B cell (primary cell): ENCODE measurements at regions not wholly inside any gene's neighbourhood (a gene's known extent, or its start where the extent isn't known, plus 50 kb on each side); places are given as distances from the start of the nearest gene placed in this dataset.

ENCODE experiments used
- ATAC-seq: fragments of 200-7000 bp; cut with Tn5 transposase; one replicate; pipeline ENCODE4 v1.10.0; 2021; ENCODE audit warnings: low read depth, mild to moderate bottlenecking, moderate number of reproducible peaks, moderate library complexity
- CTCF ChIA-PET: fragments of 350-600 bp; sonication (Branson Sonifier 250); formaldehyde crosslinking; loops from one replicate; lab custom pipeline; 2021; ENCODE audit warnings: antibody characterized with exemption, inconsistent platforms; lab: Charles Lee
- POLR2A ChIA-PET: fragments of 350-600 bp; sonication (Branson Sonifier 250); formaldehyde crosslinking; loops from one replicate; lab custom pipeline; 2021; ENCODE audit warnings: antibody characterized with exemption; lab: Charles Lee
- DNase-seq: peaks from one replicate; pipeline ENCODE4 v3.0.0; 2013
- H2AFZ ChIP-seq: 2 replicates; pipeline ENCODE4 v1.6.1; 2012; ENCODE audit warnings: mild to moderate bottlenecking, low read depth, low read length; ENCODE audit not compliant: insufficient read depth, poor library complexity, severe bottlenecking
- H3K27ac ChIP-seq, 2 donors: 1 replicate in 1 of 2; 2 replicates in 1 of 2; pipeline ENCODE4 v1.5.1; 2012 to 2013; ENCODE audit warnings: low read length in 2 of 2, mild to moderate bottlenecking in 2 of 2, moderate library complexity in 1 of 2
- H3K27me3 ChIP-seq, 4 experiments: fragments of 200-600 bp in 1 of 4; sonication (generic) in 1 of 4; replicated peaks in 1 of 4; 1 replicate in 2 of 4; 2 replicates in 2 of 4; pipeline versions ENCODE4 v1.6.1 to v1.7.0; 2013 to 2016; ENCODE audit warnings: low read length in 3 of 4, mild to moderate bottlenecking in 2 of 4, mixed read lengths in 1 of 4, moderate library complexity in 1 of 4; ENCODE audit not compliant: insufficient read depth in 4 of 4, control insufficient read depth in 3 of 4; ENCODE audit errors: control extremely low read depth in 1 of 4
- H3K36me3 ChIP-seq, 2 experiments: replicated peaks in 1 of 2; 1 replicate in 1 of 2; 2 replicates in 1 of 2; pipeline versions ENCODE4 v1.6.1 to v1.7.1; 2013; ENCODE audit warnings: low read length in 1 of 2; ENCODE audit not compliant: insufficient read depth in 2 of 2, control insufficient read depth in 1 of 2; ENCODE audit errors: control extremely low read depth in 1 of 2, extremely low read depth in 1 of 2
- H3K4me1 ChIP-seq, 2 donors: fragments of 200-600 bp in 1 of 2; sonication (generic) in 1 of 2; 1 replicate in 1 of 2; 2 replicates in 1 of 2; pipeline versions ENCODE4 v1.5.1 to v1.6.1; 2013 to 2017; ENCODE audit warnings: low read length in 2 of 2; ENCODE audit not compliant: control insufficient read depth in 2 of 2, insufficient read depth in 2 of 2
- H3K4me2 ChIP-seq: replicated peaks from 2 replicates; pipeline ENCODE3; 2012; ENCODE audit warnings: mild to moderate bottlenecking, low read depth, low read length; ENCODE audit not compliant: poor library complexity, severe bottlenecking
- H3K4me3 ChIP-seq, 5 experiments: fragments of 200-600 bp in 1 of 5; sonication (generic) in 1 of 5; 1 replicate in 3 of 5; 2 replicates in 2 of 5; pipeline versions ENCODE4 v1.5.1 to v1.7.0; 2011 to 2016; ENCODE audit warnings: low read length in 4 of 5, mild to moderate bottlenecking in 4 of 5, low read depth in 2 of 5, control low read depth in 1 of 5, moderate library complexity in 1 of 5; ENCODE audit not compliant: insufficient read depth in 1 of 5; ENCODE audit errors: control extremely low read depth in 1 of 5, extremely low read depth in 1 of 5
- H3K79me2 ChIP-seq: fragments of 200-600 bp; sonication (generic); one replicate; pipeline ENCODE4 v1.6.0; 2016; ENCODE audit warnings: low read length; ENCODE audit not compliant: control insufficient read depth, insufficient read depth
- H3K9ac ChIP-seq: fragments of 200-600 bp; sonication (generic); 2 replicates; pipeline ENCODE4 v1.6.1; 2017; ENCODE audit warnings: mild to moderate bottlenecking, low read length, moderate library complexity
- H3K9me3 ChIP-seq, 3 donors: one replicate each; pipeline versions ENCODE4 v1.6.1 to v1.7.1; 2013; ENCODE audit warnings: low read length in 2 of 3; ENCODE audit not compliant: control insufficient read depth in 2 of 3, insufficient read depth in 1 of 3; ENCODE audit errors: control extremely low read depth in 1 of 3
- H4K20me1 ChIP-seq: 2 replicates; pipeline ENCODE4 v1.6.0; 2012; ENCODE audit warnings: mild to moderate bottlenecking, low read length; ENCODE audit not compliant: insufficient read depth, control insufficient read depth, poor library complexity, severe bottlenecking
- H3K27ac Mint-ChIP-seq: one replicate; pipeline ENCODE4 v1.8.0; 2021; ENCODE audit warnings: mixed read lengths
- H3K27me3 Mint-ChIP-seq: one replicate; pipeline ENCODE4 v1.8.0; 2021; ENCODE audit warnings: mixed read lengths
- H3K4me1 Mint-ChIP-seq: one replicate; pipeline ENCODE4 v1.8.0; 2021; ENCODE audit warnings: mixed read lengths
- H3K4me3 Mint-ChIP-seq: one replicate; pipeline ENCODE4 v1.8.0; 2021; ENCODE audit warnings: mixed read lengths
- H3K9me3 Mint-ChIP-seq: one replicate; pipeline ENCODE4 v1.8.0; 2022; ENCODE audit warnings: mixed read lengths; ENCODE audit not compliant: insufficient read depth
- EZH2 ChIP-seq: IDR thresholded peaks from 2 replicates; pipeline ENCODE4 v1.6.1; 2012; ENCODE audit warnings: borderline replicate concordance, low read depth, mild to moderate bottlenecking, moderate library complexity, low read length; ENCODE audit not compliant: insufficient read depth, poor library complexity, severe bottlenecking
- intact Hi-C: fragments of 100-400 bp; cut with micrococcal nuclease; formaldehyde crosslinking; loops from one replicate; pipeline ENCODE4 v1.10.0; 2022
- TF ChIP-seq, protein P1 (sequence below): fragments of 200-600 bp; IDR thresholded peaks from one replicate; pipeline ENCODE4 v1.8.0; 2022; ENCODE audit warnings: antibody characterized with exemption, mild to moderate bottlenecking

DNA sequence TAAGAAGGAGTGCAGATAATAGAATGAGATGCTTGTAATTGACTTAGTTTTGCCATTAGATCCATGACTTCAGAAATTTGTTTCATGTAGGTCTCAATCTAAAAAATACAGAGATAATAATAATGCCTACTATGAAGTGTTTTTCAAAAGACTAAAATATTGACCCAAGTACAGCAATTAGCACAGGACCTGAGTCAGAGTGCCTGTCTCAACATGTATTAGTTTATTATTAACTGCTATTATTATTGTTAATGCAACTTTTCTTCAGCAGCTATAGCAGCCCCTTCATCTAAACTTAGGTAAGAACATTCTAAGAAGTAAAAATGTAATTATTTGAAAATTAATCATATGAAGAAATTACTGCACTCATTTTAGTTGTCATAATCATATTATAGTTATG is 82.9 kb upstream of the HGF start:
- TF ChIP-seq EZH2, result no peak
- TF ChIP-seq, protein P1, sequence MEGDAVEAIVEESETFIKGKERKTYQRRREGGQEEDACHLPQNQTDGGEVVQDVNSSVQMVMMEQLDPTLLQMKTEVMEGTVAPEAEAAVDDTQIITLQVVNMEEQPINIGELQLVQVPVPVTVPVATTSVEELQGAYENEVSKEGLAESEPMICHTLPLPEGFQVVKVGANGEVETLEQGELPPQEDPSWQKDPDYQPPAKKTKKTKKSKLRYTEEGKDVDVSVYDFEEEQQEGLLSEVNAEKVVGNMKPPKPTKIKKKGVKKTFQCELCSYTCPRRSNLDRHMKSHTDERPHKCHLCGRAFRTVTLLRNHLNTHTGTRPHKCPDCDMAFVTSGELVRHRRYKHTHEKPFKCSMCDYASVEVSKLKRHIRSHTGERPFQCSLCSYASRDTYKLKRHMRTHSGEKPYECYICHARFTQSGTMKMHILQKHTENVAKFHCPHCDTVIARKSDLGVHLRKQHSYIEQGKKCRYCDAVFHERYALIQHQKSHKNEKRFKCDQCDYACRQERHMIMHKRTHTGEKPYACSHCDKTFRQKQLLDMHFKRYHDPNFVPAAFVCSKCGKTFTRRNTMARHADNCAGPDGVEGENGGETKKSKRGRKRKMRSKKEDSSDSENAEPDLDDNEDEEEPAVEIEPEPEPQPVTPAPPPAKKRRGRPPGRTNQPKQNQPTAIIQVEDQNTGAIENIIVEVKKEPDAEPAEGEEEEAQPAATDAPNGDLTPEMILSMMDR, result no peak
- Histone ChIP-seq H3K9me3 (no peaks in the 10 kb centered on the region), H3K27ac (no peak overlapping the region), H3K9ac (no peak overlapping the region), H3K4me1 (no peaks in the 10 kb centered on the region), H3K79me2 (no peaks in the 10 kb centered on the region), H3K27me3 (no peaks in the 10 kb centered on the region), H3K4me3 (no peak overlapping the region), H4K20me1 (no peaks in the 10 kb centered on the region), H3K36me3 (no peaks in the 10 kb centered on the region), H3K4me2 (no peak overlapping the region), H2AFZ (no peak overlapping the region)
- ATAC-seq, result no peak
- Mint-ChIP-seq H3K4me3 (no peak overlapping the region), H3K4me1 (no peaks in the 10 kb centered on the region), H3K27me3 (no peaks in the 10 kb centered on the region), H3K9me3 (peaks cover 2% of the 10 kb centered on the region), H3K27ac (no peak overlapping the region)
- intact Hi-C loops, result no loop called here
- POLR2A ChIA-PET, result no interaction called here
- no peak for DNase-seq
- CTCF ChIA-PET, result no interaction called here

DNA sequence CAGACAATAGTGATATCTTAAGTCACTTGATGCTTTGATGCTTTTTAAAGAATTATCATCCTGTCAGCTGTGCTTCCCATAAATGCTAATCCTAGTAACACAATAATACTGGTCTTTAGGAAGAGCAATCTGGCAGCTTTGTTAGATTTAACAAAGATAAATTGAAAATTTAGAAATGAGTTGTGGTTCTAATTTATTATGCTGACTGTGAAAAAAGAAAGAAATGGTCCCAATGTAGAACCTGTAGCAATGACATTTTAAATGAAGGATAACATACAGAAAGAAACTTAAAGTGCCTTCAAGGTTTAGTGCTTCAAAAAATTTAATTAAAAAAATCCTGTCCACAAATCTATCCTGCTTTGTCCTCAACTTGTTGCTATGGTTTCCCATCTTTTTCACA is 81.6 kb upstream of the HGF start:
- H2AFZ ChIP-seq, result no peak overlapping the region
- no peak overlapping the region for H3K27ac ChIP-seq
- DNase-seq (no peak), ATAC-seq (no peak)
- TF ChIP-seq EZH2, result no peak
- TF ChIP-seq, protein P1, result no peak
- Mint-ChIP-seq H3K4me3 (no peak overlapping the region), H3K9me3 (peaks cover 2% of the 10 kb centered on the region), H3K4me1 (peaks cover 4% of the 10 kb centered on the region), H3K27ac (no peak overlapping the region), H3K27me3 (no peaks in the 10 kb centered on the region)
- no peaks in the 10 kb centered on the region for H3K79me2 ChIP-seq
- ChIA-PET CTCF (no interaction called here), POLR2A (no interaction called here)
- no peaks in the 10 kb centered on the region for H3K27me3 ChIP-seq
- no peak overlapping the region for H3K9ac ChIP-seq
- H3K36me3 ChIP-seq, result no peaks in the 10 kb centered on the region
- H3K4me1 ChIP-seq, result peaks cover 0 to 3% of the 10 kb centered on the region in 2 donors
- no peaks in the 10 kb centered on the region for H4K20me1 ChIP-seq
- H3K4me2 ChIP-seq, result no peak overlapping the region
- intact Hi-C loops, result no loop called here
- no peak overlapping the region for H3K4me3 ChIP-seq
- no peaks in the 10 kb centered on the region for H3K9me3 ChIP-seq
